Smooth muscle cell (in vitro differentiated cells): ENCODE measurements at regions not wholly inside any gene's neighbourhood (a gene's known extent, or its start where the extent isn't known, plus 50 kb on each side); places are given as distances from the start of the nearest gene placed in this dataset.

Experiments
- DNase-seq: peaks from one replicate; lab custom pipeline; 2025; ENCODE audit not compliant: unreplicated experiment; lab: John Stamatoyannopoulos, UW
- H2AFZ ChIP-seq: fragments of 200-600 bp; sonication (generic); 2 replicates; pipeline ENCODE4 v1.6.0; 2016; ENCODE audit warnings: antibody characterized with exemption, low read depth, mild to moderate bottlenecking
- H3F3A ChIP-seq: fragments of 200-600 bp; sonication (generic); 2 replicates; pipeline ENCODE4 v1.6.0; 2017; ENCODE audit warnings: antibody characterized with exemption, low read depth
- H3K27ac ChIP-seq: fragments of 200-600 bp; sonication (generic); 2 replicates; pipeline ENCODE4 v1.5.1; 2016; ENCODE audit warnings: low read depth, mild to moderate bottlenecking
- H3K27me3 ChIP-seq: fragments of 200-600 bp; sonication (generic); 2 replicates; pipeline ENCODE4 v1.6.1; 2016; ENCODE audit warnings: low read depth, mild to moderate bottlenecking
- H3K36me3 ChIP-seq: fragments of 200-600 bp; sonication (generic); 2 replicates; pipeline ENCODE4 v1.5.1; 2016; ENCODE audit warnings: low read depth
- H3K4me1 ChIP-seq: fragments of 200-600 bp; sonication (generic); 2 replicates; pipeline ENCODE4 v1.5.1; 2016; ENCODE audit warnings: low read depth
- H3K4me2 ChIP-seq: fragments of 200-600 bp; sonication (generic); 2 replicates; pipeline ENCODE4 v1.6.0; 2016; ENCODE audit warnings: mild to moderate bottlenecking
- H3K4me3 ChIP-seq: fragments of 200-600 bp; sonication (generic); 2 replicates; pipeline ENCODE4 v1.5.1; 2016; ENCODE audit warnings: mild to moderate bottlenecking
- H3K79me2 ChIP-seq: fragments of 200-600 bp; sonication (generic); 2 replicates; pipeline ENCODE4 v1.6.0; 2016; ENCODE audit warnings: low read depth, mild to moderate bottlenecking
- H3K9ac ChIP-seq: fragments of 200-600 bp; sonication (generic); 2 replicates; pipeline ENCODE4 v1.6.0; 2016; ENCODE audit warnings: low read depth
- H3K9me3 ChIP-seq: fragments of 200-600 bp; sonication (generic); replicated peaks from 2 replicates; pipeline ENCODE4 v1.5.1; 2016; ENCODE audit warnings: low read depth
- H4K20me1 ChIP-seq: fragments of 200-600 bp; sonication (generic); 2 replicates; pipeline ENCODE4 v1.6.0; 2016; ENCODE audit warnings: low read depth
- WGBS: methylation state at CpG from one replicate; pipeline ENCODE4 v1.1.7; 2016; ENCODE audit warnings: low lambda C conversion rate; 5-methylcytosine and 5-hydroxymethylcytosine counted together
- TF ChIP-seq, protein P1 (sequence below): fragments of 200-600 bp; sonication (generic); IDR thresholded peaks from 2 replicates; pipeline ENCODE4 v1.5.1; 2017; ENCODE audit warnings: borderline replicate concordance, mild to moderate bottlenecking, antibody characterized with exemption; ENCODE audit not compliant: insufficient read depth, poor library complexity, severe bottlenecking

DNA sequence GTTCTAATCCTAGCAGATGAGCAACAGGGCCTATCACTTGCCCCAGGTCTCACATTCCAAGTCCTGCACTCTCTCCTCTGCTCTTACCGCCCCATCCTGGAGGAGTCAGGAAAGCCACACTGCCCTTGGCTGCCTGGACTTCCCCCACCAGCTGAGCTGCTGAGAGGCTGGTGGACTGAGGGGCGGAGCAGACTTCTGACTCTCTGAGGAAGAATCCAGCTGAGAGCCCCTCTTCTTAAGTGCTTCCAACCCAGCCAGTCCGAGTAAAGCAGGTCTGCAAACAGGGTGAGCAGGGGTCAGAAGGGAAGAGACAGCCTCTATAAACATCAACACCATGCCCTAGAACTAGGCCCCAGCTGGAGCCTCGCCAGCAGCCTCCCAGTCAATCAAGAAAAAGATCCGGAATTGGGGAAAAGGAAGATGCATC, 92.4 kb upstream of the TMEM72 start:
- WGBS, result 64% methylated on average over 5 of the region's 5 CpGs
- H3K36me3 ChIP-seq, result no peaks in the 10 kb centered on the region
- H3K79me2 ChIP-seq, result no peaks in the 10 kb centered on the region
- no peak overlapping the region for H2AFZ ChIP-seq
- no peak overlapping the region for H3K27ac ChIP-seq
- H3K27me3 ChIP-seq, result no peaks in the 10 kb centered on the region
- no peaks in the 10 kb centered on the region for H3K9me3 ChIP-seq
- no peak for DNase-seq
- no peak overlapping the region for H3K4me2 ChIP-seq
- no peaks in the 10 kb centered on the region for H3K4me1 ChIP-seq
- H3K4me3 ChIP-seq, result no peak overlapping the region
- TF ChIP-seq, protein P1, sequence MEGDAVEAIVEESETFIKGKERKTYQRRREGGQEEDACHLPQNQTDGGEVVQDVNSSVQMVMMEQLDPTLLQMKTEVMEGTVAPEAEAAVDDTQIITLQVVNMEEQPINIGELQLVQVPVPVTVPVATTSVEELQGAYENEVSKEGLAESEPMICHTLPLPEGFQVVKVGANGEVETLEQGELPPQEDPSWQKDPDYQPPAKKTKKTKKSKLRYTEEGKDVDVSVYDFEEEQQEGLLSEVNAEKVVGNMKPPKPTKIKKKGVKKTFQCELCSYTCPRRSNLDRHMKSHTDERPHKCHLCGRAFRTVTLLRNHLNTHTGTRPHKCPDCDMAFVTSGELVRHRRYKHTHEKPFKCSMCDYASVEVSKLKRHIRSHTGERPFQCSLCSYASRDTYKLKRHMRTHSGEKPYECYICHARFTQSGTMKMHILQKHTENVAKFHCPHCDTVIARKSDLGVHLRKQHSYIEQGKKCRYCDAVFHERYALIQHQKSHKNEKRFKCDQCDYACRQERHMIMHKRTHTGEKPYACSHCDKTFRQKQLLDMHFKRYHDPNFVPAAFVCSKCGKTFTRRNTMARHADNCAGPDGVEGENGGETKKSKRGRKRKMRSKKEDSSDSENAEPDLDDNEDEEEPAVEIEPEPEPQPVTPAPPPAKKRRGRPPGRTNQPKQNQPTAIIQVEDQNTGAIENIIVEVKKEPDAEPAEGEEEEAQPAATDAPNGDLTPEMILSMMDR, result no peak
- H3F3A ChIP-seq, result no peaks in the 10 kb centered on the region
- no peak overlapping the region for H3K9ac ChIP-seq
- H4K20me1 ChIP-seq, result no peaks in the 10 kb centered on the region

DNA sequence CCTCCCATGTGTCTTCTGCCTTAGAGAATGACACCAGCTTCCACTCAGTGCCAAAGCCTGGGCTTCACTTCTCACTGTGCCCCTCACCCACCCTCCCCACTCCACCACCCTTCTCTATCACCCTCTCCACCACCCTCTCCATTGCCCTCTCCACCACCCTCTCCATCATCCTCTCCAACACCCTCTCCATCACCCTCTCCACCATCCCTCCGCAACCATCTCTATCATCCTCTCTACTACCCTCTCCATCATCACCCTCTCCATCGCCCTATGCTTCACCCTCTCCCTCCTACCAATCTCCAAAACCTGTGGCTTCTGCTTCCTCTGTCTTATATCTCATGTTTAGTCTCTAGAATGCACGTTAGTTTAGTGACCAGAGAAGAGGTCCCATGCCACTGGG, 91.0 kb upstream of the TMEM72 start:
- Histone ChIP-seq H3K27ac (no peak overlapping the region), H3K9ac (no peak overlapping the region), H2AFZ (no peak overlapping the region), H3K4me2 (no peak overlapping the region), H3K9me3 (no peaks in the 10 kb centered on the region), H3K79me2 (no peaks in the 10 kb centered on the region), H3K27me3 (no peaks in the 10 kb centered on the region), H3K4me1 (no peaks in the 10 kb centered on the region), H3K36me3 (no peaks in the 10 kb centered on the region), H3F3A (no peaks in the 10 kb centered on the region), H3K4me3 (no peak overlapping the region), H4K20me1 (no peaks in the 10 kb centered on the region)
- 89% methylated on average over 3 of the region's 3 CpGs for WGBS
- TF ChIP-seq, protein P1, result no peak
- no peak for DNase-seq

DNA sequence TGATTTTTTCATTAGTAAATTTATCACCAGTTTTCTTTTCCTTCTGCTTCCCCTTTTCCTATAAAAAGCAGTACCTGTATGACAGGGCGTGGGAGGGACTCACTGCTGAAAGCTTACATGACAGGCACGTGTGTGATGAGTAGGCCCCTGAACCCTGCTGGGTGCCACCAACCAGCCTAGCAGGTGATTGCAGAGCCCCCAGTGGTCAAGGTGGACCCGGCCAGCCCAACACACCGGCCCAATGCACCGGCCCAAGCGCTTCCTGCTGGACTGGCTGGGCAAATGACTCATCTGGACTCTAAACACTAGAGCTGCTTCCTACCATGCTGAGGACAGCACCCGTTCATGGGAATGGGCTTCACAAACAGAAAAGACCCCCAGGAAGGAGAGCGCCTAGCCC, 89.8 kb upstream of the TMEM72 start:
- WGBS, result 88% methylated on average over 8 of the region's 8 CpGs
- Histone ChIP-seq H3K9ac (no peak overlapping the region), H3K4me2 (no peak overlapping the region), H3K4me1 (no peaks in the 10 kb centered on the region), H4K20me1 (no peaks in the 10 kb centered on the region), H3K36me3 (no peaks in the 10 kb centered on the region), H2AFZ (no peak overlapping the region), H3K79me2 (no peaks in the 10 kb centered on the region), H3K27me3 (no peaks in the 10 kb centered on the region), H3K27ac (no peak overlapping the region), H3K9me3 (no peaks in the 10 kb centered on the region), H3K4me3 (no peak overlapping the region), H3F3A (no peaks in the 10 kb centered on the region)
- TF ChIP-seq, protein P1, result no peak
- no peak for DNase-seq

DNA sequence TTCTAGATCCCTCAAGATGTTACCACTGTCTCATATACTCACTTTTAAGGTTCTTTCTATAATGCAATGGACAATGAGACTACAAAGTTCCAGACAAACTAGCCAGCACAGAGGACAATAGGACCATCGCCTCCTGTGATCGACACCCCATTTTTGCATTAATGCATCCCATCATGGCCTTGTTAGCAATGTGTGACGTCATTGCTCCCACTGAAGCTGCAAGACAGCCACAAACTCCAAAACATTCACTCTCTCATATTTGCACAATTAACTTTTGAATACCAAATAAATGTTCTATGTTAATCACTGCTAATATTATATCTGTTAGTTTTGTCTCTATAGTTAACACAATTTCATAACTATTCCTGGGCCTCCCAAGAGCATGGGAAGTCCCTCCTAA, 88.8 kb upstream of the TMEM72 start:
- no peak overlapping the region for H3K9ac ChIP-seq
- no peak overlapping the region for H3K27ac ChIP-seq
- H3K36me3 ChIP-seq, result no peaks in the 10 kb centered on the region
- H2AFZ ChIP-seq, result no peak overlapping the region
- H3K4me2 ChIP-seq, result no peak overlapping the region
- DNase-seq, result no peak
- no peak overlapping the region for H3K4me3 ChIP-seq
- no peaks in the 10 kb centered on the region for H3K9me3 ChIP-seq
- H3K4me1 ChIP-seq, result no peaks in the 10 kb centered on the region
- no peaks in the 10 kb centered on the region for H4K20me1 ChIP-seq
- H3K27me3 ChIP-seq, result no peaks in the 10 kb centered on the region
- WGBS, result 92% methylated on average over 3 of the region's 3 CpGs
- H3F3A ChIP-seq, result no peaks in the 10 kb centered on the region
- H3K79me2 ChIP-seq, result no peaks in the 10 kb centered on the region
- TF ChIP-seq, protein P1, result no peak
